Cerebellar nuclear complex (tissue), 1 donor: ENCODE measurements at regions not wholly inside any gene's neighbourhood (a gene's known extent, or its start where the extent isn't known, plus 50 kb on each side); places are given as distances from the start of the nearest gene placed in this dataset.

Experiments
- DNase-seq, 2 experiments: peaks; one replicate each; lab custom pipeline; 2025; lab: John Stamatoyannopoulos, UW

DNA sequence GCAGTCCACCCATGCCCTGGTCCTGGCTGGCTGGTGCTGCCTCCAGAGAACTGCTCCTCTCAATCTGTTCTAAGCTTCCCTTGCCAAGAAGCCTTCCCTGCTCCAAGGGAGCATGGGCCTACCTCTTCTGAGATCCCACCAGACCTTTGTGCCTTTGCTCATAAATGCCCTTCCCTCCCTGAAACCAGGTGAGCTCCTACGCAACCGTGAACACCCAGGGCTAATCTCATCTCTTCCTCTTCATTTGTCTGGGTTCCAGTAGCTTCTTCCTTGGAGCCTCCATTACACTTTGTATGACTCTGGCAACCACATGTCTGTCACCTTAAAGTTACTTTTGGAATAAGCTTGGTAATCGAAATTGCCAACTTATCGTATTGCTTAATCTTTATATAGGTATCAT is 270.6 kb downstream of the PBX3 start:
- no peak for DNase-seq

DNA sequence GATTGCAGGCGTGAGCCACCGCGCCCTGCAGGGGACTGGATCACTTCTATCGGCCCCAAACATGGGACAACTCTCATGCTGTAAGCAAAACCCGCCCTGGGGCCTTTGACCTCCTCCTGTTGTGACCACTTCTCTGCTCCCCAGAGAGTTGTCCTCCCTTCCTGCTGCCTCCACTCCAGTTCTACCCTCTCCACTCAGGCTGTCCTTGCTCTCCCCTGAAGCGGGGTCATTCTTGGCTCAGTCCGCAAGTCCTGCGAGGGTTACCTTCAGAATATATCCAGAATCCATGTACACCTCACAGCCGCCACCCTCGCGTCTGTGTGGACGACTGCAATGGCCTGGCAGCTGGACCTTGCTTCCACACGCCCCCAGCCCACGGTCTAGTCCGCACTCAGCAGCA is 273.7 kb downstream of the PBX3 start:
- DNase-seq = no peak

- DNase-seq = no peak
These were observed 276.8 kb downstream of the PBX3 start for GRCh38 chr9:126023962-126024361.

DNA sequence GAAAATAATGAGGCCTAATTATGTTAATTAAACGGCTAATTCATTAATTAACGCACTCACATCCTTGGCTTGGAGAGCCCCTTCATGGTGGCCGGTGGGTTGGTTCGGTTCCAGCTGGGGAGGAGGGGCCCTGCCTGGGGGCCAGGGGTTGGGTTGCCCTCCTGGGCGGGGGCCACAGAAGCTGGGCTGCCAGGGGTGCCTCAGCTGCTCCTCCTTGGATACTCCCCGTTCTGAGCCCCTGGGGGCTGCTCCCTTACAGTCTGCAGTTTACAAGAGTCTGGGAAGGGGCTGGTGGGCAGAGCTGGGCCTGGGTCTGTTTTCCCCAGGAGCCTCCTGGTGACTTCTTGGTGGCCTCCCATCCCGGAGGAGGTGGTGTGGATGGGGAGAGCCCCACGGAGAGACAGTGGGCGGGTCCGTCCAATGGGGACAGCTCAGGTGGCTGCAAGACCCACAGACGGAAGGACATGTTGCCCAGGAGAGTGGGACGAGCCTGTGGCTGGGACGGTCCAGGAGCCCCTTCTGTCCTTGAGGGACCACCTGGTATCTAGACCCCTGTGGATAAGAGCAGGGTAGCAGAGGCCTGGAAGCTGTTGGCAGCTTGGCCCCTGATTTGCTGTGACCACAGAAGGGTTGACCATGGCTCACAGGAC is 277.5 kb downstream of the PBX3 start:
- no peak for DNase-seq

GRCh38 chr9:126025991-126026390 is 278.8 kb downstream of the PBX3 start:
- DNase-seq = no peak

DNA sequence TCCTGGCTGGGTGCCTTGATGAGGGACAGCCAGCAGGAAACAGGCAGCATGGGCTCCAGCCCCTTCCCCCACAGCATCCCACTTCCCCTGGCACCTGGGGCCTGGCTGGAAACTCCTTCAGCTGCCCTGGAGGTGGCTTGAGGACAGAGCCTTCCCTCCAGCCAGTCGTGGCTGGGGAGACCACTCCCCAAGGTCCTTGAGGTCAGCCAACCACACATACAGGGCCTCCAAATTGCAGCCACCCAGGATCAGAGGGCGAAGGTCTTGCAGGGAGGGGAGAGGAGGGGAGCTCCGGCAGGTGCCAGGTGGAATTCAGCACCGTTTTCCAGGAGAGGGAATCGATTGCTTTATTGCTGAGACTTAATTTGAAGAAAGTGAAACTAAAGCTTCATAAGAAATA is 280.4 kb downstream of the PBX3 start:
- DNase-seq = no peak

DNA sequence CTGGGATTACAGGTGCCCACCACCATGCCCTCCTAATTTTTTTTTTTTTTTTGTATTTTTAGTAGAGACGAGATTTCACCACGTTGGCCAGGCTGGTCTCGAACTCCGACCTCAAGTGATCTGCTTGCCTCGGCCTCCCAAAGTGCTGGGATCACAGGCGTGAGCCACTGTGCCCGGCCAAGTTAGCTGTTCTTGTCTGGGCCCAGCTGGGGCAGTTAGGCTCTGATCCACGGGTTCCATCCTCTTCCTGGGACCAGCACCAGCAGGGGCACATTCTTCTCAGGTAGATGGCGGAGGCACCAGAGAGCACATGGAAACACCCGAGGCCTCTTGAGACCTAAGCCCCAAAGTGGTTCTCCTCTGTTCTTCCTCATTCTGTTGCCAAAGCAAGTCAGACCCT is 281.6 kb downstream of the PBX3 start:
- DNase-seq = no peak

DNA sequence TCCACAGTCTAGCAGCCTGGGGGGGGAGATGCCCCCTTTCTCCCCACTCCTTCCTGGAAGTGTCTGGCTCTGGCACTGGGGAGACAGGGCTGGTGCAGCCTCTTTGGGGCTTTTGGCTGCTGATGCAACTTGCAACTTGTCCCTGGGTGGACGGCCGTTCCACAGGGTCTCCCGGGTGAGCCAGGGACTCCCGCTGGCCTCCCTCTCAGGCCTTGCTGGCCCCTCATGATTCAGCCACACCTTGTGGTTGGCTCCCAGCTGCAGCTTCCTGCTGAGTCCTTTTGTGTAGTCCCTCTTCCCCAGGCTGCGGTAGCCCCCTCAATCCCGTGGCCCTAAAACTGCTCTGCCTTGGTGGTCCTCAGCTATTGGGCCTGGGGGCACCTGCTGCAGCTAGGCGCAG is 283.5 kb downstream of the PBX3 start:
- DNase-seq = no peak

DNA sequence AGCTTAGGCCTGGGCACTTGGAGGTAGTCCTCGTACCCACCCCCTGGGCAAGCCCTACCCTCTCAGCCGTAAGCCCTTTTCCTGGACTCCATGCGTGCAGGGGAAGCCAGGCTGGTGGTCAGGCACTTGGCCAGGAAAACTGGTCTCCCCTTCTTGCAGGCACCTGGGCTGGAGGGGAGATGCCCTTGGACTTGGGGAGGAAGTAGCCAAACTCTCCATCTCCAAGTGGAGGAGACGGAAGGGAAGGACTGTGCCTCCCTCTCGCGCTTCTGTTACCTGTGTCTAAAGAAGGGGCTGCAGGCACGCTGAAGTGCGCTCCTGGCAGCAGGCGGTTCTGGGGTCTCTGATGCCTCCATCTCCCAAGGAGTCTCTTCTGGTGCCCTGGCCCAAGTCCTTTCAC is 283.9 kb downstream of the PBX3 start:
- DNase-seq = no peak

DNA sequence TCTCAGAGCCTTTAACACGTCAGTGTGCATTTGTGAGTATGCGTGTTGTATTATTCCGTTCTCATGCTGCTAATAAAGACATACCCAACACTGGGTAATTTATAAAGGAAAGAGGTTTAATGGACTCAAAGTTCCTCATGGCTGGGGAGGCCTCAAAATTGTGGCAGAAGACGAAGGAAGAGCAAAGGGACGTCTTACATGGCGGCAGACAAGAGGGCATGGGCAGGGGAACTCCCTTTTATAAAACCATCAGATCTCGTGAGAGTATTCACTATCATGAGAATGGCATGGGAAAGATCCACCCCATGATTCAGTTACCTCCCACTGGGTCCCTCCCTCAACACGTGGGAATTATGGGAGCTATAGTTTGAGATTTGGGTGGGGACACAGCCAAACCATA is 285.0 kb downstream of the PBX3 start:
- DNase-seq = no peak

DNA sequence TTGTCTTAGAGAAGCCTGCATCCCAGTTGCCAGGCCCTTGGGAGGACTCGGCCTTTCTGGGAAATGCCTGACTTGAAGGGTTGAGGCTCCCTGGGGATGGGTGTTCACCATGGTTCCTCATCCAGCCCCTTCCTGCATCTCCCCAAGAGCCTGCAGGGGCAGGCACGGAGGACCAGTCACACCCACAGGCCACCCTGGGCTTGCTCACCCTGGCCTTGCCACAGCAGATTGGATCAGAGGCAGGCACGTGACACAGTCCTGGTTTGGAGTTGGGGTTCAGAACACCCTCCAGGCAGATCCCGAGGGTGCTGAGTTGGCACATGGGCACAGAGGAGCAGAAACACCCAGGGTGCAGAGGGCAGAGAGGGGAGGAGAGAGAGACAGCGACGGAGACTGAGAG is 286.1 kb downstream of the PBX3 start:
- DNase-seq = no peak

- DNase-seq = no peak
These were observed 286.8 kb downstream of the PBX3 start for GRCh38 chr9:126033956-126034355.

DNA sequence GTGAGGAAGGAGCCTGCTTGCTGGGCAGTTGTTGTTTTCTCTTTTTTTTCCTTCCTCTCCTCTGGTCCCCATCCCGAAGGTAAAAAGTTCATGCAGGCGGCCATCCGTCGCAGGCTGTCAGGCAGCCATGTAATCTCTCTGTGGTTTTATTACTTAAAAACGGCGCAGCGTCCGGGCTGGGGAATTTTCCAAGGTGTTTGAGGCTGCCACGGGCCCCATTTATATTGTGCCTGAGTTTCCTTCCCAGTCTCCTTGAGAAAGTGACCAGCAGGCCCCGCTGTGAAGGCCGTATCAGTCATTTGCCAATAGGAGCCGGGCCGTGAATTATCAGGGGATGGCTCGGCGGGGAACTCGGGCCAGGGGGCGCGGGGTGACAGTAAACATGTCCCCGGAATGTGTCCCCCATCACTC is 289.7 kb downstream of the PBX3 start:
- no peak for DNase-seq

GRCh38 chr9:126038790-126039189 is 287.8 kb upstream of the MVB12B start:
- no peak for DNase-seq

GRCh38 chr9:126043681-126044080 is 282.9 kb upstream of the MVB12B start:
- no peak for DNase-seq

- DNase-seq = no peak
These were observed 277.5 kb upstream of the MVB12B start for GRCh38 chr9:126049088-126049487.

GRCh38 chr9:126049896-126050604 is 276.6 kb upstream of the MVB12B start:
- DNase-seq = no peak

GRCh38 chr9:126050605-126050990 is 276.0 kb upstream of the MVB12B start:
- no peak for DNase-seq

DNA sequence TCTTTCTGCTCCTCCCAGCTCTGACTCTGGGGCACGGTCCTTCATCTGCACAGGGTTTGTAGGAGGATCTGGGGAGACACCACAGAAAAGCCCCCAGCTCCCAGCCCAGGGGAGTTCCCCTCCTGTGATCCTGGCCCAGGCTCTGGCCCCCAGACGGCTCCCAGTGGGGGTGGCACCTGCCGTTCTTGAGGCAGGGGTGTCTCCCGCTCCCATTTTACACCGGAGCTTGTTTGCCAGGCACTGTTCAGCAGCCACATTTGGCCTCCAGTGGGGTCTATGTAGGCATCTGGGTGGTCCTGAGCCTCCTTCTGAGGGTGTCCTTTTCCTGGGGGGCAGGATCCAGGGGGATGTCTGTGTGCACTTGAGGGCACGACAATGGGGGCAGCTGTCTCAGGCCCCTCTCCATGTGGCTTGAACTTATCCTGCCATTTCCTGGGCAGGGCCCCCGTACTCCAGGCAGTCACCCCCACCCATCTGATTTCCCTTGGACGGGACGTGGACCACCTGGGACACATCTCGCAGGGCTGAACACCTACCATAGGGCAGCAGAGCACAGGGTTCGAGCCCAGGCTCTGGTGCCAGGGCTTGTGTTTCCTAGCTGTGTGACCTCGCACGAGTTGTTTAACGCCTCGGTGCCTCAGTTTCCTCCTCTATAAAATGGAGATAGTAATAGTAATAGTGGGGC is 275.0 kb upstream of the MVB12B start:
- DNase-seq = no peak

DNA sequence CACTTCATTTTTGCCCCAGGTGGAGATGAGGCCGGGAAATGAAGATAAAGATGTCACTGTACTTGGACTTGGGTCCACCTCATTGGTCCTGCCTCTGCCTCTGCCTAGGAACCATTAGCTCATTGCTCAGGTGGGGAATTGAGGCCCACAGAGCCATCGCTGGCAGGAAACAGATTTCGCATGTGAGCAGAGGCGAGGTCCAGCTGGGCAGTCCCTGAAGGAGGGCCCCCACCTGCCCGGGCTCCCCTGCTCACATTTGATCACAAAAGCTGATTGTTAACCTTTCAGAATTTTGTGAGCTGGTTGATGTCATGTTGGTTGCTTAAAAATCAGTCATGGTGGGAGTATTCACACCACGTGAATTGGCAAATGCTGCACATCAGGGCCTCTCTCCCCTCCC is 273.8 kb upstream of the MVB12B start:
- no peak for DNase-seq

DNA sequence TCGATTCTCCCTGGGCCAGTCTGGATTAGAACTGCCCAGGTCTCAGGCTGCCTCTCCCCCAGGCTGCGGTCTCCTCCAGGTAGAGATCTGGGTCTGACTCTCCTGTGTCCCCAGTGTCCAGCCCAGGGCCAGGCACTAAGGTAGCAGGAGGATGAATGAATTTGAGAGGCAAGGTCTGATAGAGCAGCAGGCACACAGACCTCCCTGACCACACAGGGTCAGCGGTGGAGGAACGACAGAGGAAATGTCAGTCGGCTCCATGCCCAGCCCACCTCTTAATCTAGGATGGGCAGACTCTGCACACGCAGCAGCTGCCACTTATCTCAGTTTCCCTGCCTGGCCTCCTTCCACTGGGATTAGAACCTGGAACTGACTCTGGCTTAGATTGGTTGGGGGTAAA is 272.7 kb upstream of the MVB12B start:
- no peak for DNase-seq

DNA sequence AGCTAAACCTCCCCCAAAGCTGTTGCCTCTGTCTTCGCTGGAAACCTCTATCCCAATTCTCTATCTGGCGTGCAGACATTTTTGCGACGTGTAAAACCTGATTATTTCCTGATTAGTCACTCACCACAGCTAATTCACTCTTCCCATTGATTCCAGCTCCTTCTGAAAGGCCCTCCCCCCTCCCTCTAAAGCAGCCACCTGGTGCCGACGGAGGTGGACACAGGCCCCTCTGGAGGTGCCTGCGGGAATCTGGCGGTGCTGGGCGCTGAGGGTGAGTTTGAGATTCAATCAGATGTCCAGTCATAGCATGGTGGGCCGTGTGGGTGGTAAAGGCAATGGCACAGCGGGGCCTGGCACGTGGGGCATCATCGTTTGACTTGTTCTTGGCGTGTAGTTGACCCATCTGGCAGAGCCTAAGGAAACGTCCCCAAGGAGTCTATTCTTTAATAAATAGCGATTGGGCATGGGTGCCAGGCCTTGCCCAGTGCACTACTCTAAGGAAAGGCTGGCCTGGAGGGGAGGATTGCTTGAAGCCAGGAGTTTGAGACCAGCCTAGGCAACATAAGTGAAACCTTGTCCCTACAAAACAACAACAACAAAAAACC is 271.1 kb upstream of the MVB12B start:
- DNase-seq = no peak
